SK-N-SH (cell line): ENCODE measurements at regions not wholly inside any gene's neighbourhood (a gene's known extent, or its start where the extent isn't known, plus 50 kb on each side); places are given as distances from the start of the nearest gene placed in this dataset.

Experiments
- CTCF ChIA-PET: fragments of 300-600, 350-600 bp; formaldehyde crosslinking; extraction: SDS; loops from one replicate; lab custom pipeline; 2021; lab: Yijun Ruan, JAX
- POLR2A ChIA-PET: fragments of 350-600 bp; sonication (Branson Sonifier 250); formaldehyde crosslinking; extraction: SDS; loops from one replicate; lab custom pipeline; 2020; ENCODE audit warnings: antibody characterized with exemption, inconsistent platforms; lab: Yijun Ruan, JAX
- DNase-seq: peaks from one replicate; pipeline ENCODE4 v3.0.0; 2012
- H2AFZ ChIP-seq: fragments of 200-600 bp; sonication (generic); 2 replicates; pipeline ENCODE4 v1.8.1; 2016; ENCODE audit warnings: antibody characterized with exemption, mild to moderate bottlenecking, low read depth
- H3F3A ChIP-seq: fragments of 200-600 bp; sonication (generic); replicated peaks from 2 replicates; pipeline ENCODE3; 2016; ENCODE audit warnings: antibody characterized with exemption, mild to moderate bottlenecking; ENCODE audit not compliant: insufficient read depth
- H3K27ac ChIP-seq, 2 experiments: fragments of 200-500 bp in 1 of 2; fragments of 200-600 bp in 1 of 2; sonication (Bioruptor generic) in 1 of 2; sonication (generic), shearing (Covaris generic) in 1 of 2; 2 replicates each; pipeline versions ENCODE4 v1.5.1 to v1.6.1; 2014 to 2016; ENCODE audit warnings: low read depth in 2 of 2, inconsistent platforms in 1 of 2, low read length in 1 of 2, mild to moderate bottlenecking in 1 of 2, mixed read lengths in 1 of 2
- H3K27me3 ChIP-seq: fragments of 200-600 bp; sonication (generic), shearing (Covaris generic); 2 replicates; pipeline ENCODE4 v1.6.1; 2016; ENCODE audit warnings: mixed run types; ENCODE audit not compliant: insufficient read depth
- H3K36me3 ChIP-seq, 2 experiments: fragments of 200-500 bp in 1 of 2; fragments of 200-600 bp in 1 of 2; sonication (Bioruptor generic) in 1 of 2; sonication (generic) in 1 of 2; replicated peaks in 1 of 2; 2 replicates each; pipeline versions ENCODE3 to v1.5.1; 2014 to 2016; ENCODE audit warnings: low read length in 1 of 2, mild to moderate bottlenecking in 1 of 2; ENCODE audit not compliant: insufficient read depth in 2 of 2, control insufficient read depth in 1 of 2
- H3K4me1 ChIP-seq, 2 experiments: fragments of 200-500 bp in 1 of 2; fragments of 200-600 bp in 1 of 2; sonication (Bioruptor generic) in 1 of 2; sonication (generic), shearing (Covaris generic) in 1 of 2; 2 replicates each; pipeline versions ENCODE4 v1.5.1 to v1.6.1; 2014 to 2016; ENCODE audit warnings: low read depth in 1 of 2, low read length in 1 of 2, mixed run types in 1 of 2; ENCODE audit not compliant: insufficient read depth in 2 of 2, control insufficient read depth in 1 of 2
- H3K4me2 ChIP-seq: fragments of 200-600 bp; sonication (generic), shearing (Covaris generic); 2 replicates; pipeline ENCODE4 v1.6.1; 2017; ENCODE audit warnings: mixed run types
- H3K4me3 ChIP-seq, 2 experiments: fragments of 200-500 bp in 1 of 2; fragments of 200-600 bp in 1 of 2; sonication (Bioruptor generic) in 1 of 2; sonication (generic), shearing (Covaris generic) in 1 of 2; 2 replicates each; pipeline versions ENCODE4 v1.5.1 to v1.8.1; 2014 to 2016; ENCODE audit warnings: low read depth in 2 of 2, inconsistent platforms in 1 of 2, low read length in 1 of 2, mild to moderate bottlenecking in 1 of 2, mixed read lengths in 1 of 2, moderate library complexity in 1 of 2
- H3K79me2 ChIP-seq: fragments of 200-600 bp; sonication (generic); 2 replicates; pipeline ENCODE4 v1.8.1; 2017; ENCODE audit warnings: mild to moderate bottlenecking; ENCODE audit not compliant: insufficient read depth
- H3K9ac ChIP-seq: fragments of 200-600 bp; sonication (generic); 2 replicates; pipeline ENCODE4 v1.6.1; 2017; ENCODE audit warnings: mixed run types
- H3K9me2 ChIP-seq: fragments of 200-600 bp; sonication (generic); 2 replicates; pipeline ENCODE4 v1.6.1; 2017; ENCODE audit warnings: mixed run types
- H3K9me3 ChIP-seq: fragments of 200-600 bp; sonication (generic); 2 replicates; pipeline ENCODE4 v1.6.1; 2017; ENCODE audit warnings: mixed run types, mild to moderate bottlenecking, moderate library complexity
- H4K20me1 ChIP-seq: fragments of 200-600 bp; sonication (generic); 2 replicates; pipeline ENCODE4 v1.6.1; 2017; ENCODE audit warnings: mild to moderate bottlenecking, mixed run types; ENCODE audit not compliant: insufficient read depth
- ELF1 ChIP-seq: IDR thresholded peaks from 2 replicates; pipeline ENCODE4 v1.4.0; 2012
- FOXM1 ChIP-seq: IDR thresholded peaks from 2 replicates; pipeline ENCODE4 v1.4.0; 2012; ENCODE audit warnings: low read depth, mild to moderate bottlenecking
- GABPA ChIP-seq: IDR thresholded peaks from 2 replicates; pipeline ENCODE4 v1.4.0; 2012; ENCODE audit warnings: low read depth, mild to moderate bottlenecking
- GATA2 ChIP-seq: sonication (generic); formaldehyde crosslinking; IDR thresholded peaks from 2 replicates; pipeline ENCODE4 v1.5.0; 2020; ENCODE audit warnings: mild to moderate bottlenecking, missing genetic modification reagents
- JUND ChIP-seq: IDR thresholded peaks from 2 replicates; pipeline ENCODE4 v1.4.0; 2012
- POLR2AphosphoS5 ChIP-seq: IDR thresholded peaks from 2 replicates; pipeline ENCODE4 v1.6.1; 2012; ENCODE audit warnings: low read depth, low read length
- RCOR1 ChIP-seq: fragments of 150-350 bp; IDR thresholded peaks from 2 replicates; pipeline ENCODE4 v1.6.1; 2017; ENCODE audit warnings: antibody characterized with exemption, low read length
- SMC3 ChIP-seq: IDR thresholded peaks from 2 replicates; pipeline ENCODE4 v1.6.1; 2012; ENCODE audit warnings: low read depth, low read length, improper control_type of control experiment
- TAF1 ChIP-seq: IDR thresholded peaks from 2 replicates; pipeline ENCODE4 v1.6.1; 2012; ENCODE audit warnings: low read depth, mild to moderate bottlenecking, low read length, moderate library complexity, borderline replicate concordance
- YY1 ChIP-seq: IDR thresholded peaks from 2 replicates; pipeline ENCODE4 v1.4.0; 2012; ENCODE audit warnings: low read depth, mild to moderate bottlenecking
- whole genome bisulfite sequencing: methylation state at CpG from one replicate; pipeline ENCODE4 v1.1.6; 2017; ENCODE audit warnings: low lambda C conversion rate; 5-methylcytosine and 5-hydroxymethylcytosine counted together
- TF ChIP-seq, protein P1 (sequence below): fragments of 150-350 bp; IDR thresholded peaks from 2 replicates; pipeline ENCODE4 v1.6.1; 2016; ENCODE audit warnings: mild to moderate bottlenecking, low read depth, low read length
- TF ChIP-seq, protein P2 (sequence below): IDR thresholded peaks from 2 replicates; pipeline ENCODE4 v1.6.1; 2012; ENCODE audit warnings: mild to moderate bottlenecking, low read depth, low read length, moderate library complexity
- TF ChIP-seq, protein P3 (sequence below): fragments of 150-350 bp; IDR thresholded peaks from 2 replicates; pipeline ENCODE4 v1.6.1; 2017; ENCODE audit warnings: antibody characterized with exemption, low read length, low read depth, borderline replicate concordance
- TF ChIP-seq, protein P4 (sequence below): IDR thresholded peaks from 2 replicates; pipeline ENCODE4 v1.4.0; 2012; ENCODE audit warnings: low read depth, borderline replicate concordance
- TF ChIP-seq, protein P5 (sequence below): IDR thresholded peaks from 2 replicates; pipeline ENCODE4 v1.4.0; 2012; ENCODE audit warnings: low read depth, borderline replicate concordance

DNA sequence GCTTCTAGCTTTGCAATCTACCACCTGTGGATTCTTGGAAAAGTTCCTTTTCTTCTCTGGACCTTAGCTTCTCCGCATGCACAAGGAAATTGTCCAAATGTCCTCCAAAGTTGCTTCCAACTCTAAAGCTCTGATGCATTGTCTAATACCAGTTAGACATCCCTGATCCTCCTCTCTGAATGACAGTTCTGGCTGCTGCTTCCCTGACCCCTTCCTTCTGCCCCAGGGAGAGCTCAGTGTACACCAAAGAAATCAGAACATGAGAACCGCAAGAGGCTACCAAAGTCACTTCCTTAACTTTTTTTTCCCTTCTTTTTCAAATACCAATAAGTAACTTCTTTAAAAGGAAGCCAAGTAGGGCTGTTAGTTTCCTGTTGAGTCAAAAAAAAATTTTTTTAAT is 79.7 kb upstream of the CES5A start:
- POLR2A ChIA-PET, result no interaction called here
- WGBS, result 42% methylated on average over 2 of the region's 2 CpGs

DNA sequence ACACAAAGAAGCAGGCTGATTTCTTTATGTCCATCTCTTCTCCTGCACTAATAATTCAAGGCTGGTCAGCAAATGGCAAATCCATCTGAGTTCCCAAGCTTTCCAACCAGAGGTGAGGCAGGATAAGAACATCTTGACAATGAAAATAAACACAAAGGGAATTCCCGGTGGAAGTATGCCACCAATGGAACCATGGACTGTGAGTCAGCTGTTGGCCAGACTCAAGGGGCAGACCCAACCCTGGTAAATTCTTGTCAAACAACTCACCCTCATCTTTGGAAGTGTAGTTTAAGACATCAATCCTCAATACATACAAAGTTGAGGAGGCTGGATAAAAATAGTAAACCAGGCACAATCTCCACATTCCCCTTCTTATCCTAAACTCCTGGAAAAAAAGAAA is 74.3 kb upstream of the CES5A start:
- Histone ChIP-seq H3K27me3 (no peaks in the 10 kb centered on the region), H3K36me3 (no peaks in the 10 kb centered on the region), H3K4me2 (no peak overlapping the region), H3F3A (no peaks in the 10 kb centered on the region), H3K79me2 (no peaks in the 10 kb centered on the region), H2AFZ (no peak overlapping the region), H3K4me1 (no peaks in the 10 kb centered on the region; a peak in 1 of 4 replicates), H3K4me3 (no peak overlapping the region), H3K9ac (no peak overlapping the region), H3K9me3 (no peaks in the 10 kb centered on the region), H3K27ac (no peak overlapping the region), H3K9me2 (peaks cover 2% of the 10 kb centered on the region; the same call in 1 of the 2 replicates), H4K20me1 (no peaks in the 10 kb centered on the region)
- 27% methylated on average over 1 of the region's 1 CpG for WGBS
- ChIA-PET CTCF (interaction anchor here (1.2 to 2.3 kb wide), 2 partner anchors 369 to 407 kb away, joined by 6 to 14 read pairs; no protein-coding TSS in a partner anchor), POLR2A (no interaction called here)
- DNase-seq, result no peak
- TF ChIP-seq ELF1, result no peak
- TF ChIP-seq, protein P1, sequence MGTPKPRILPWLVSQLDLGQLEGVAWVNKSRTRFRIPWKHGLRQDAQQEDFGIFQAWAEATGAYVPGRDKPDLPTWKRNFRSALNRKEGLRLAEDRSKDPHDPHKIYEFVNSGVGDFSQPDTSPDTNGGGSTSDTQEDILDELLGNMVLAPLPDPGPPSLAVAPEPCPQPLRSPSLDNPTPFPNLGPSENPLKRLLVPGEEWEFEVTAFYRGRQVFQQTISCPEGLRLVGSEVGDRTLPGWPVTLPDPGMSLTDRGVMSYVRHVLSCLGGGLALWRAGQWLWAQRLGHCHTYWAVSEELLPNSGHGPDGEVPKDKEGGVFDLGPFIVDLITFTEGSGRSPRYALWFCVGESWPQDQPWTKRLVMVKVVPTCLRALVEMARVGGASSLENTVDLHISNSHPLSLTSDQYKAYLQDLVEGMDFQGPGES, result no peak
- TF ChIP-seq, protein P2, sequence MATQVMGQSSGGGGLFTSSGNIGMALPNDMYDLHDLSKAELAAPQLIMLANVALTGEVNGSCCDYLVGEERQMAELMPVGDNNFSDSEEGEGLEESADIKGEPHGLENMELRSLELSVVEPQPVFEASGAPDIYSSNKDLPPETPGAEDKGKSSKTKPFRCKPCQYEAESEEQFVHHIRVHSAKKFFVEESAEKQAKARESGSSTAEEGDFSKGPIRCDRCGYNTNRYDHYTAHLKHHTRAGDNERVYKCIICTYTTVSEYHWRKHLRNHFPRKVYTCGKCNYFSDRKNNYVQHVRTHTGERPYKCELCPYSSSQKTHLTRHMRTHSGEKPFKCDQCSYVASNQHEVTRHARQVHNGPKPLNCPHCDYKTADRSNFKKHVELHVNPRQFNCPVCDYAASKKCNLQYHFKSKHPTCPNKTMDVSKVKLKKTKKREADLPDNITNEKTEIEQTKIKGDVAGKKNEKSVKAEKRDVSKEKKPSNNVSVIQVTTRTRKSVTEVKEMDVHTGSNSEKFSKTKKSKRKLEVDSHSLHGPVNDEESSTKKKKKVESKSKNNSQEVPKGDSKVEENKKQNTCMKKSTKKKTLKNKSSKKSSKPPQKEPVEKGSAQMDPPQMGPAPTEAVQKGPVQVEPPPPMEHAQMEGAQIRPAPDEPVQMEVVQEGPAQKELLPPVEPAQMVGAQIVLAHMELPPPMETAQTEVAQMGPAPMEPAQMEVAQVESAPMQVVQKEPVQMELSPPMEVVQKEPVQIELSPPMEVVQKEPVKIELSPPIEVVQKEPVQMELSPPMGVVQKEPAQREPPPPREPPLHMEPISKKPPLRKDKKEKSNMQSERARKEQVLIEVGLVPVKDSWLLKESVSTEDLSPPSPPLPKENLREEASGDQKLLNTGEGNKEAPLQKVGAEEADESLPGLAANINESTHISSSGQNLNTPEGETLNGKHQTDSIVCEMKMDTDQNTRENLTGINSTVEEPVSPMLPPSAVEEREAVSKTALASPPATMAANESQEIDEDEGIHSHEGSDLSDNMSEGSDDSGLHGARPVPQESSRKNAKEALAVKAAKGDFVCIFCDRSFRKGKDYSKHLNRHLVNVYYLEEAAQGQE, result no peak
- no peak for TF ChIP-seq SMC3
- TF ChIP-seq, protein P3, sequence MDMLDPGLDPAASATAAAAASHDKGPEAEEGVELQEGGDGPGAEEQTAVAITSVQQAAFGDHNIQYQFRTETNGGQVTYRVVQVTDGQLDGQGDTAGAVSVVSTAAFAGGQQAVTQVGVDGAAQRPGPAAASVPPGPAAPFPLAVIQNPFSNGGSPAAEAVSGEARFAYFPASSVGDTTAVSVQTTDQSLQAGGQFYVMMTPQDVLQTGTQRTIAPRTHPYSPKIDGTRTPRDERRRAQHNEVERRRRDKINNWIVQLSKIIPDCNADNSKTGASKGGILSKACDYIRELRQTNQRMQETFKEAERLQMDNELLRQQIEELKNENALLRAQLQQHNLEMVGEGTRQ, result no peak
- no peak for TF ChIP-seq POLR2AphosphoS5
- TF ChIP-seq GABPA, result no peak
- no peak for TF ChIP-seq YY1
- TF ChIP-seq GATA2, result no peak
- TF ChIP-seq TAF1, result no peak
- TF ChIP-seq RCOR1, result no peak
- no peak for TF ChIP-seq FOXM1
- TF ChIP-seq, protein P4, sequence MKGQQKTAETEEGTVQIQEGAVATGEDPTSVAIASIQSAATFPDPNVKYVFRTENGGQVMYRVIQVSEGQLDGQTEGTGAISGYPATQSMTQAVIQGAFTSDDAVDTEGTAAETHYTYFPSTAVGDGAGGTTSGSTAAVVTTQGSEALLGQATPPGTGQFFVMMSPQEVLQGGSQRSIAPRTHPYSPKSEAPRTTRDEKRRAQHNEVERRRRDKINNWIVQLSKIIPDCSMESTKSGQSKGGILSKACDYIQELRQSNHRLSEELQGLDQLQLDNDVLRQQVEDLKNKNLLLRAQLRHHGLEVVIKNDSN, result no peak
- no peak for TF ChIP-seq JUND

More for the DNA sequence above, 79.7 kb upstream of the CES5A start:
- H3K36me3 ChIP-seq, result no peaks in the 10 kb centered on the region
- no peaks in the 10 kb centered on the region for H3K9me3 ChIP-seq
- no peak overlapping the region for H3K4me2 ChIP-seq
- no peaks in the 10 kb centered on the region for H3F3A ChIP-seq
- no peaks in the 10 kb centered on the region for H3K79me2 ChIP-seq
- H3K9me2 ChIP-seq, result peaks cover 2% of the 10 kb centered on the region; the same call in 1 of the 2 replicates
- H2AFZ ChIP-seq, result no peak overlapping the region
- DNase-seq, result no peak
- H3K27ac ChIP-seq, result no peak overlapping the region
- no peaks in the 10 kb centered on the region for H3K4me1 ChIP-seq
- CTCF ChIA-PET, result interaction anchor here (1.2 to 3.4 kb wide), 3 partner anchors 11 to 354 kb away, joined by 3 to 25 read pairs (median 4); no protein-coding TSS in a partner anchor
- no peak overlapping the region for H3K4me3 ChIP-seq
- no peaks in the 10 kb centered on the region for H4K20me1 ChIP-seq
- no peaks in the 10 kb centered on the region for H3K27me3 ChIP-seq
- TF ChIP-seq SMC3 (no peak), JUND (no peak)
- TF ChIP-seq, protein P5, sequence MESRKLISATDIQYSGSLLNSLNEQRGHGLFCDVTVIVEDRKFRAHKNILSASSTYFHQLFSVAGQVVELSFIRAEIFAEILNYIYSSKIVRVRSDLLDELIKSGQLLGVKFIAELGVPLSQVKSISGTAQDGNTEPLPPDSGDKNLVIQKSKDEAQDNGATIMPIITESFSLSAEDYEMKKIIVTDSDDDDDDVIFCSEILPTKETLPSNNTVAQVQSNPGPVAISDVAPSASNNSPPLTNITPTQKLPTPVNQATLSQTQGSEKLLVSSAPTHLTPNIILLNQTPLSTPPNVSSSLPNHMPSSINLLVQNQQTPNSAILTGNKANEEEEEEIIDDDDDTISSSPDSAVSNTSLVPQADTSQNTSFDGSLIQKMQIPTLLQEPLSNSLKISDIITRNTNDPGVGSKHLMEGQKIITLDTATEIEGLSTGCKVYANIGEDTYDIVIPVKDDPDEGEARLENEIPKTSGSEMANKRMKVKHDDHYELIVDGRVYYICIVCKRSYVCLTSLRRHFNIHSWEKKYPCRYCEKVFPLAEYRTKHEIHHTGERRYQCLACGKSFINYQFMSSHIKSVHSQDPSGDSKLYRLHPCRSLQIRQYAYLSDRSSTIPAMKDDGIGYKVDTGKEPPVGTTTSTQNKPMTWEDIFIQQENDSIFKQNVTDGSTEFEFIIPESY, result no peak
- TF ChIP-seq, protein P1, result no peak
- TF ChIP-seq, all 33 proteins: peak for 0
- H3K9ac ChIP-seq, result no peak overlapping the region
